GM12874 (cell line): ENCODE measurements at regions not wholly inside any gene's neighbourhood (a gene's known extent, or its start where the extent isn't known, plus 50 kb on each side); places are given as distances from the start of the nearest gene placed in this dataset.

ENCODE experiments used
- CTCF ChIP-seq: IDR thresholded peaks from 2 replicates; pipeline ENCODE4 v1.5.1; 2011; ENCODE audit warnings: low read depth, mild to moderate bottlenecking, control low read depth, low read length, moderate library complexity; ENCODE audit not compliant: insufficient read depth

GRCh38 chr15:29465196-29465595 lies 195.6 kb upstream of the NSMCE3 start:
- no peak for TF ChIP-seq CTCF

GRCh38 chr15:29461877-29462276 lies 192.3 kb upstream of the NSMCE3 start:
- no peak for TF ChIP-seq CTCF

- TF ChIP-seq CTCF, result no peak
These were observed 188.7 kb upstream of the NSMCE3 start for GRCh38 chr15:29458361-29458760.

GRCh38 chr15:29457729-29458128 lies 188.1 kb upstream of the NSMCE3 start:
- TF ChIP-seq CTCF, result no peak

- TF ChIP-seq CTCF, result no peak
These were observed 187.3 kb upstream of the NSMCE3 start for GRCh38 chr15:29456964-29457363.

- no peak for TF ChIP-seq CTCF
These were observed 186.6 kb upstream of the NSMCE3 start for GRCh38 chr15:29456255-29456654.

- no peak for TF ChIP-seq CTCF
These were observed 185.9 kb upstream of the NSMCE3 start for GRCh38 chr15:29455530-29455929.

GRCh38 chr15:29455055-29455454 lies 185.4 kb upstream of the NSMCE3 start:
- TF ChIP-seq CTCF, result no peak
